Endothelial cell of umbilical vein (primary cell): ENCODE measurements at regions not wholly inside any gene's neighbourhood (a gene's known extent, or its start where the extent isn't known, plus 50 kb on each side); places are given as distances from the start of the nearest gene placed in this dataset.
"Not testable (repeated sequence)": the region's sequence is repeated elsewhere in the genome, so short reads cannot be mapped to it uniquely, and the experiment has no call there.

Experiments
- BruUV-seq: library from RNA; stranded (reverse); fragments of 400-500 nt; replicated peaks from 2 replicates; lab custom pipeline; 2021; lab: Mats Ljungman, UMichigan
- CTCF ChIA-PET: fragments of 300-600, 350-600 bp; sonication (Branson Sonifier 250); formaldehyde crosslinking; loops from one replicate; lab custom pipeline; 2021; ENCODE audit warnings: antibody characterized with exemption, inconsistent platforms; lab: Charles Lee
- POLR2A ChIA-PET: fragments of 300-600, 350-600 bp; sonication (Branson Sonifier 250); formaldehyde crosslinking; loops from one replicate; lab custom pipeline; 2021; ENCODE audit warnings: antibody characterized with exemption, inconsistent platforms; lab: Charles Lee
- DNase-seq: peaks from one replicate; pipeline ENCODE4 v3.0.0-alpha.2; 2011; ENCODE audit warnings: low read depth, low spot score
- FAIRE-seq: peaks from 2 replicates; lab custom pipeline; 2011; peaks lifted over from hg19 to GRCh38; lab: Jason Lieb, UNC
- H2AFZ ChIP-seq: 2 replicates; pipeline ENCODE4 v1.6.0; 2012; ENCODE audit warnings: low read depth, low read length, control low read depth, inconsistent platforms
- H3K27ac ChIP-seq: 2 replicates; pipeline ENCODE4 v1.5.1; 2011; ENCODE audit warnings: low read depth, mild to moderate bottlenecking, control low read depth, low read length, moderate library complexity; ENCODE audit not compliant: insufficient read depth
- H3K27me3 ChIP-seq, 2 experiments: 2 replicates each; pipeline versions ENCODE4 v1.6.0 to v1.6.1; 2011; ENCODE audit warnings: low read length in 2 of 2, mixed read lengths in 1 of 2; ENCODE audit not compliant: control insufficient read depth in 2 of 2, insufficient read depth in 2 of 2
- H3K36me3 ChIP-seq, 2 experiments: 2 replicates in 1 of 2; 3 replicates in 1 of 2; pipeline ENCODE4 v1.5.1; 2011; ENCODE audit warnings: low read length in 2 of 2, mild to moderate bottlenecking in 1 of 2, moderate library complexity in 1 of 2; ENCODE audit not compliant: control insufficient read depth in 2 of 2, insufficient read depth in 2 of 2; ENCODE audit errors: extremely low read depth in 1 of 2
- H3K4me1 ChIP-seq: 3 replicates; pipeline ENCODE4 v1.5.1; 2011; ENCODE audit warnings: mild to moderate bottlenecking, low read length; ENCODE audit not compliant: control insufficient read depth, insufficient read depth; ENCODE audit errors: extremely low read depth
- H3K4me2 ChIP-seq: 2 replicates; pipeline ENCODE4 v1.6.1; 2011; ENCODE audit warnings: low read length, control low read depth, mixed read lengths; ENCODE audit not compliant: insufficient read depth
- H3K4me3 ChIP-seq, 3 experiments: fragments of 200-600 bp in 1 of 3; sonication (generic), shearing (Covaris generic) in 1 of 3; replicated peaks in 1 of 3; 2 replicates each; pipeline ENCODE4 v1.5.1; 2011 to 2016; ENCODE audit warnings: control low read depth in 3 of 3, low read length in 3 of 3, mild to moderate bottlenecking in 2 of 3, inconsistent platforms in 1 of 3, low read depth in 1 of 3, moderate library complexity in 1 of 3; ENCODE audit not compliant: insufficient read depth in 1 of 3
- H3K79me2 ChIP-seq: 2 replicates; pipeline ENCODE4 v1.6.0; 2012; ENCODE audit warnings: low read length, inconsistent platforms; ENCODE audit not compliant: control insufficient read depth, insufficient read depth
- H3K9ac ChIP-seq: replicated peaks from 2 replicates; pipeline ENCODE3; 2011; ENCODE audit warnings: low read length, control low read depth; ENCODE audit not compliant: insufficient read depth; ENCODE audit errors: extremely low read depth
- H3K9me1 ChIP-seq: replicated peaks from 3 replicates; pipeline ENCODE4 v1.6.0; 2011; ENCODE audit warnings: mild to moderate bottlenecking, low read length; ENCODE audit not compliant: control insufficient read depth, insufficient read depth; ENCODE audit errors: extremely low read depth
- H3K9me3 ChIP-seq: replicated peaks from 2 replicates; pipeline ENCODE4 v1.5.1; 2012; ENCODE audit warnings: low read length, inconsistent platforms; ENCODE audit not compliant: control insufficient read depth, insufficient read depth
- H4K20me1 ChIP-seq: replicated peaks from 2 replicates; pipeline ENCODE3; 2011; ENCODE audit warnings: mild to moderate bottlenecking, low read length; ENCODE audit not compliant: control insufficient read depth, insufficient read depth; ENCODE audit errors: extremely low read depth
- GATA2 ChIP-seq: IDR thresholded peaks from 2 replicates; pipeline ENCODE4 v1.7.0; 2011; ENCODE audit warnings: low read depth, mild to moderate bottlenecking, moderate library complexity, mixed read lengths, low read length; ENCODE audit not compliant: insufficient read length, insufficient read depth
- JUN ChIP-seq: IDR thresholded peaks from 2 replicates; pipeline ENCODE4 v1.6.1; 2011; ENCODE audit warnings: borderline replicate concordance, low read depth; ENCODE audit not compliant: insufficient read length, insufficient read depth
- MAX ChIP-seq: IDR thresholded peaks from 2 replicates; pipeline ENCODE4 v1.6.1; 2011; ENCODE audit not compliant: insufficient read depth, insufficient read length
- MYC ChIP-seq: IDR thresholded peaks from one replicate; pipeline ENCODE4 v1.6.1; 2011; ENCODE audit warnings: mild to moderate bottlenecking, low read depth, low read length
- dilution Hi-C: fragments of 300-500 bp; cut with MboI; formaldehyde crosslinking; loops from one replicate; pipeline ENCODE4 v1.15.0; 2019; ENCODE audit warnings: low sequenced_read_pairs; ENCODE audit not compliant: extremely low pct_ligation_motif_present
- intact Hi-C: fragments of 100-400 bp; cut with micrococcal nuclease; formaldehyde crosslinking; loops from one replicate; pipeline ENCODE4 v1.10.0; 2022

- Histone ChIP-seq H3K27me3 (peaks cover 0 to 1% of the 10 kb centered on the region in 2 experiments), H3K4me3 (no peak overlapping the region), H3K9me3 (no peaks in the 10 kb centered on the region), H3K4me2 (no peak overlapping the region), H3K9ac (no peak overlapping the region), H3K36me3 (no peaks in the 10 kb centered on the region), H4K20me1 (no peaks in the 10 kb centered on the region), H3K27ac (no peak overlapping the region), H3K79me2 (no peaks in the 10 kb centered on the region), H3K9me1 (no peaks in the 10 kb centered on the region), H2AFZ (no peak overlapping the region), H3K4me1 (no peaks in the 10 kb centered on the region)
- POLR2A ChIA-PET, result no interaction called here
- intact Hi-C loops, result no loop called here
- FAIRE-seq, result no peak
- TF ChIP-seq MAX (no peak), JUN (no peak), MYC (no peak)
- no peak for DNase-seq
- no TSS peak for BruUV-seq
- dilution Hi-C loops, result no loop called here
- CTCF ChIA-PET, result interaction anchor here (1.4 to 1.7 kb wide), 2 partner anchors 10 kb away, joined by 5 to 8 read pairs; no protein-coding TSS in a partner anchor
Observed at GRCh38 chr6:137579612-137580011, 85.4 kb upstream of the OLIG3 start.

GRCh38 chr6:137581019-137581707, 87.0 kb upstream of the OLIG3 start:
- TF ChIP-seq GATA2, result no peak
- Histone ChIP-seq H3K27me3 (peaks cover 0 to 1% of the 10 kb centered on the region in 2 experiments), H3K36me3 (no peaks in the 10 kb centered on the region), H3K9me3 (no peaks in the 10 kb centered on the region), H3K9me1 (no peaks in the 10 kb centered on the region), H3K27ac (no peak overlapping the region), H3K9ac (no peak overlapping the region), H3K79me2 (no peaks in the 10 kb centered on the region), H3K4me1 (no peaks in the 10 kb centered on the region), H3K4me2 (no peak overlapping the region), H2AFZ (no peak overlapping the region), H3K4me3 (no peak overlapping the region), H4K20me1 (no peaks in the 10 kb centered on the region)
- POLR2A ChIA-PET, result no interaction called here
- CTCF ChIA-PET, result no interaction called here
- DNase-seq (no peak), FAIRE-seq (no peak)
- BruUV-seq, result no TSS peak
- intact Hi-C loops, result no loop called here
- dilution Hi-C loops, result no loop called here

GRCh38 chr6:137583519-137583918, 89.3 kb upstream of the OLIG3 start:
- H3K9me3 ChIP-seq, H3K4me3 ChIP-seq, intact Hi-C loops, POLR2A ChIA-PET, FAIRE-seq, H3K9ac ChIP-seq, H3K79me2 ChIP-seq, dilution Hi-C loops, BruUV-seq, CTCF ChIA-PET, H3K4me2 ChIP-seq, DNase-seq, H3K36me3 ChIP-seq, H4K20me1 ChIP-seq, H3K27ac ChIP-seq, H3K27me3 ChIP-seq, H3K9me1 ChIP-seq, H3K4me1 ChIP-seq, H2AFZ ChIP-seq: not testable (repeated sequence)
